GM12891 (cell line): ENCODE measurements at regions not wholly inside any gene's neighbourhood (a gene's known extent, or its start where the extent isn't known, plus 50 kb on each side); places are given as distances from the start of the nearest gene placed in this dataset.

Experiments used
- DNase-seq: peaks from one replicate; pipeline ENCODE4 v3.0.0; 2011; ENCODE audit warnings: low spot score; ENCODE audit not compliant: insufficient read length
- FAIRE-seq: peaks from 2 replicates; lab custom pipeline; 2011; peaks lifted over from hg19 to GRCh38; lab: Jason Lieb, UNC
- PAX5 ChIP-seq: IDR thresholded peaks from 2 replicates; pipeline ENCODE4 v1.6.1; 2011; ENCODE audit warnings: low read length, moderate library complexity, mild to moderate bottlenecking; ENCODE audit not compliant: insufficient read depth, severe bottlenecking
- POLR2A ChIP-seq: IDR thresholded peaks from 2 replicates; pipeline ENCODE4 v1.6.1; 2011; ENCODE audit warnings: low read depth, low read length, control low read depth
- POLR2AphosphoS5 ChIP-seq: IDR thresholded peaks from 2 replicates; pipeline ENCODE4 v1.6.1; 2011; ENCODE audit warnings: low read depth, low read length, control low read depth
- POU2F2 ChIP-seq: IDR thresholded peaks from 2 replicates; pipeline ENCODE4 v1.6.1; 2011; ENCODE audit warnings: low read depth, mild to moderate bottlenecking, control low read depth, low read length, moderate library complexity
- SPI1 ChIP-seq: IDR thresholded peaks from 2 replicates; pipeline ENCODE4 v1.6.1; 2011; ENCODE audit warnings: low read depth, low read length, control low read depth
- TAF1 ChIP-seq: IDR thresholded peaks from 2 replicates; pipeline ENCODE4 v1.6.1; 2011; ENCODE audit warnings: low read depth, low read length, control low read depth

- FAIRE-seq (no peak), DNase-seq (no peak)
- TF ChIP-seq SPI1 (no peak), POU2F2 (no peak), POLR2A (no peak), PAX5 (no peak), POLR2AphosphoS5 (no peak), TAF1 (no peak)
Observed at GRCh38 chr18:60145776-60146175, 226.8 kb downstream of the MC4R start.

- no peak for FAIRE-seq
- TF ChIP-seq PAX5 (no peak), POLR2AphosphoS5 (no peak), POU2F2 (no peak), SPI1 (no peak), POLR2A (no peak), TAF1 (no peak)
- no peak for DNase-seq
Observed at GRCh38 chr18:60134806-60135205, 235.0 kb downstream of the PMAIP1 start.

GRCh38 chr18:60130284-60130683 is 230.5 kb downstream of the PMAIP1 start:
- FAIRE-seq (no peak), DNase-seq (no peak)
- TF ChIP-seq TAF1 (no peak), POLR2A (no peak), POLR2AphosphoS5 (no peak), POU2F2 (no peak), PAX5 (no peak), SPI1 (no peak)

- no peak for TF ChIP-seq POLR2AphosphoS5
- TF ChIP-seq POU2F2 = no peak
- TF ChIP-seq SPI1 = no peak
- TF ChIP-seq TAF1 = no peak
- no peak for TF ChIP-seq POLR2A
- TF ChIP-seq PAX5 = no peak
- FAIRE-seq (no peak), DNase-seq (no peak)
Observed at GRCh38 chr18:60123031-60123430, 223.2 kb downstream of the PMAIP1 start.

- FAIRE-seq (no peak), DNase-seq (no peak)
Observed at GRCh38 chr18:60122339-60122738, 222.5 kb downstream of the PMAIP1 start.

GRCh38 chr18:60120231-60120750 is 220.5 kb downstream of the PMAIP1 start:
- FAIRE-seq (no peak), DNase-seq (no peak)
- TF ChIP-seq POU2F2 (no peak), SPI1 (no peak), PAX5 (no peak), TAF1 (no peak), POLR2AphosphoS5 (no peak), POLR2A (no peak)

More at GRCh38 chr18:60122339-60122738, 222.5 kb downstream of the PMAIP1 start:
- TF ChIP-seq POLR2A = no peak
- no peak for TF ChIP-seq SPI1

- no peak for FAIRE-seq
- TF ChIP-seq PAX5 (no peak), SPI1 (no peak), TAF1 (no peak), POLR2A (no peak), POU2F2 (no peak), POLR2AphosphoS5 (no peak)
- no peak for DNase-seq
Observed at GRCh38 chr18:60117321-60117720, 217.5 kb downstream of the PMAIP1 start.

- TF ChIP-seq POLR2AphosphoS5 (no peak), POU2F2 (no peak), PAX5 (no peak), TAF1 (no peak), SPI1 (no peak), POLR2A (no peak)
- FAIRE-seq (no peak), DNase-seq (no peak)
Observed at GRCh38 chr18:60113396-60113795, 213.6 kb downstream of the PMAIP1 start.

GRCh38 chr18:60112369-60112768 is 212.6 kb downstream of the PMAIP1 start:
- TF ChIP-seq TAF1 = no peak
- no peak for TF ChIP-seq POLR2A
- no peak for TF ChIP-seq PAX5
- TF ChIP-seq POLR2AphosphoS5 = no peak
- no peak for TF ChIP-seq POU2F2
- no peak for TF ChIP-seq SPI1
- DNase-seq (no peak), FAIRE-seq (no peak)

GRCh38 chr18:60111525-60111924 is 211.7 kb downstream of the PMAIP1 start:
- DNase-seq = no peak
- no peak for FAIRE-seq
- TF ChIP-seq POLR2A = no peak
- no peak for TF ChIP-seq POLR2AphosphoS5
- TF ChIP-seq TAF1 = no peak
- TF ChIP-seq POU2F2 = no peak
- TF ChIP-seq PAX5 = no peak
- TF ChIP-seq SPI1 = no peak
